SK-N-SH treated with all-trans-retinoic acid at 6 μM for 48 hours (cell line): ENCODE measurements at regions not wholly inside any gene's neighbourhood (a gene's known extent, or its start where the extent isn't known, plus 50 kb on each side); places are given as distances from the start of the nearest gene placed in this dataset.
"Not testable (repeated sequence)": the region's sequence is repeated elsewhere in the genome, so short reads cannot be mapped to it uniquely, and the experiment has no call there.

Experiments used
- ATAC-seq: fragments of 200-7000 bp; cut with Tn5 transposase; 3 replicates; pipeline ENCODE4 v1.9.1; 2020; ENCODE audit warnings: mild to moderate bottlenecking, moderate library complexity
- ARNTL ChIP-seq: fragments of 450-650 bp; formaldehyde crosslinking; IDR thresholded peaks from 2 replicates; pipeline ENCODE4 v1.5.0; 2020; ENCODE audit warnings: low read depth, mild to moderate bottlenecking, moderate library complexity, borderline replicate concordance
- BACH2 ChIP-seq: fragments of 250-450 bp; sonication (Bioruptor Pico); IDR thresholded peaks from 2 replicates; pipeline ENCODE4 v1.9.0; 2021; ENCODE audit warnings: mild to moderate bottlenecking, borderline replicate concordance
- CSDC2 ChIP-seq: fragments of 250-450 bp; sonication (Bioruptor Pico); IDR thresholded peaks from 2 replicates; pipeline ENCODE4 v1.5.0; 2020; ENCODE audit warnings: mild to moderate bottlenecking, moderate library complexity
- CSRNP3 ChIP-seq: fragments of 250-450 bp; sonication (Bioruptor Pico); IDR thresholded peaks from 2 replicates; pipeline ENCODE4 v1.5.1; 2021; ENCODE audit warnings: mild to moderate bottlenecking, moderate library complexity
- GLIS3 ChIP-seq: fragments of 250-450 bp; sonication (Bioruptor Pico); IDR thresholded peaks from 2 replicates; pipeline ENCODE4 v1.5.0; 2020; ENCODE audit warnings: mild to moderate bottlenecking, moderate library complexity
- ISL1 ChIP-seq: fragments of 250-450 bp; sonication (Bioruptor Pico); IDR thresholded peaks from 2 replicates; pipeline ENCODE4 v2.1.2; 2022; ENCODE audit warnings: mild to moderate bottlenecking, moderate library complexity
- OSR1 ChIP-seq: fragments of 250-450 bp; sonication (Bioruptor Pico); IDR thresholded peaks from 2 replicates; pipeline ENCODE4 v1.8.0; 2022; ENCODE audit warnings: moderate library complexity, mild to moderate bottlenecking, inconsistent platforms
- RARB ChIP-seq: fragments of 250-450 bp; sonication (Bioruptor Pico); IDR thresholded peaks from 2 replicates; pipeline ENCODE4 v1.8.0; 2021; ENCODE audit warnings: mild to moderate bottlenecking, moderate library complexity
- SNAI2 ChIP-seq: fragments of 250-450 bp; sonication (Bioruptor Pico); IDR thresholded peaks from 2 replicates; pipeline ENCODE4 v1.5.0; 2020; ENCODE audit warnings: mild to moderate bottlenecking, moderate library complexity
- TCF4 ChIP-seq: fragments of 250-450 bp; sonication (Bioruptor Pico); IDR thresholded peaks from 2 replicates; pipeline ENCODE4 v1.8.0; 2021; ENCODE audit warnings: mild to moderate bottlenecking, moderate library complexity, borderline replicate concordance
- TOX ChIP-seq: fragments of 250-450 bp; sonication (Bioruptor Pico); IDR thresholded peaks from 2 replicates; pipeline ENCODE4 v1.8.0; 2021; ENCODE audit warnings: mild to moderate bottlenecking, moderate library complexity, borderline replicate concordance
- ZFP3 ChIP-seq: fragments of 250-450 bp; sonication (Bioruptor Pico); IDR thresholded peaks from 2 replicates; pipeline ENCODE4 v1.5.0; 2020; ENCODE audit warnings: mild to moderate bottlenecking, moderate library complexity
- ZNF565 ChIP-seq: fragments of 450-650 bp; formaldehyde crosslinking; conservative IDR thresholded peaks from 2 replicates; pipeline ENCODE4 v1.5.0; 2020; ENCODE audit warnings: low read depth, mild to moderate bottlenecking, moderate library complexity
- ZNF70 ChIP-seq: fragments of 450-650 bp; formaldehyde crosslinking; IDR thresholded peaks from 2 replicates; pipeline ENCODE4 v1.5.0; 2020; ENCODE audit warnings: mild to moderate bottlenecking, moderate library complexity
- ZNF8 ChIP-seq: fragments of 450-650 bp; formaldehyde crosslinking; IDR thresholded peaks from 2 replicates; pipeline ENCODE4 v1.5.0; 2020; ENCODE audit warnings: mild to moderate bottlenecking, moderate library complexity
- TF ChIP-seq, protein P1 (sequence below): fragments of 250-450 bp; sonication (Bioruptor Pico); IDR thresholded peaks from 2 replicates; pipeline ENCODE4 v1.5.1; 2020; ENCODE audit warnings: low read depth, mild to moderate bottlenecking, moderate library complexity
- TF ChIP-seq, protein P2 (sequence below): fragments of 250-450 bp; sonication (Bioruptor Pico); IDR thresholded peaks from 2 replicates; pipeline ENCODE4 v1.5.0; 2020; ENCODE audit warnings: mild to moderate bottlenecking, moderate library complexity
- TF ChIP-seq, protein P3 (sequence below): fragments of 250-450 bp; sonication (Bioruptor Pico); IDR thresholded peaks from 2 replicates; pipeline ENCODE4 v1.8.0; 2021; ENCODE audit warnings: low read depth, mild to moderate bottlenecking, moderate library complexity, borderline replicate concordance
- TF ChIP-seq, protein P4 (sequence below): fragments of 250-450 bp; sonication (Bioruptor Pico); IDR thresholded peaks from 2 replicates; pipeline ENCODE4 v1.8.0; 2020; ENCODE audit warnings: mild to moderate bottlenecking, moderate library complexity, borderline replicate concordance

- no peak for ATAC-seq
- TF ChIP-seq ZNF70 (CRISPR knock-in tag) (no peak), ISL1 (CRISPR knock-in tag) (no peak), CSRNP3 (CRISPR knock-in tag) (no peak), SNAI2 (CRISPR knock-in tag) (no peak), BACH2 (CRISPR knock-in tag) (no peak), TOX (CRISPR knock-in tag) (no peak), ZNF565 (CRISPR knock-in tag) (no peak), RARB (CRISPR knock-in tag) (no peak)
- TF ChIP-seq, protein P1, sequence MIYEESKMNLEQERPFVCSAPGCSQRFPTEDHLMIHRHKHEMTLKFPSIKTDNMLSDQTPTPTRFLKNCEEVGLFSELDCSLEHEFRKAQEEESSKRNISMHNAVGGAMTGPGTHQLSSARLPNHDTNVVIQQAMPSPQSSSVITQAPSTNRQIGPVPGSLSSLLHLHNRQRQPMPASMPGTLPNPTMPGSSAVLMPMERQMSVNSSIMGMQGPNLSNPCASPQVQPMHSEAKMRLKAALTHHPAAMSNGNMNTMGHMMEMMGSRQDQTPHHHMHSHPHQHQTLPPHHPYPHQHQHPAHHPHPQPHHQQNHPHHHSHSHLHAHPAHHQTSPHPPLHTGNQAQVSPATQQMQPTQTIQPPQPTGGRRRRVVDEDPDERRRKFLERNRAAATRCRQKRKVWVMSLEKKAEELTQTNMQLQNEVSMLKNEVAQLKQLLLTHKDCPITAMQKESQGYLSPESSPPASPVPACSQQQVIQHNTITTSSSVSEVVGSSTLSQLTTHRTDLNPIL, result no peak
- TF ChIP-seq, protein P2, sequence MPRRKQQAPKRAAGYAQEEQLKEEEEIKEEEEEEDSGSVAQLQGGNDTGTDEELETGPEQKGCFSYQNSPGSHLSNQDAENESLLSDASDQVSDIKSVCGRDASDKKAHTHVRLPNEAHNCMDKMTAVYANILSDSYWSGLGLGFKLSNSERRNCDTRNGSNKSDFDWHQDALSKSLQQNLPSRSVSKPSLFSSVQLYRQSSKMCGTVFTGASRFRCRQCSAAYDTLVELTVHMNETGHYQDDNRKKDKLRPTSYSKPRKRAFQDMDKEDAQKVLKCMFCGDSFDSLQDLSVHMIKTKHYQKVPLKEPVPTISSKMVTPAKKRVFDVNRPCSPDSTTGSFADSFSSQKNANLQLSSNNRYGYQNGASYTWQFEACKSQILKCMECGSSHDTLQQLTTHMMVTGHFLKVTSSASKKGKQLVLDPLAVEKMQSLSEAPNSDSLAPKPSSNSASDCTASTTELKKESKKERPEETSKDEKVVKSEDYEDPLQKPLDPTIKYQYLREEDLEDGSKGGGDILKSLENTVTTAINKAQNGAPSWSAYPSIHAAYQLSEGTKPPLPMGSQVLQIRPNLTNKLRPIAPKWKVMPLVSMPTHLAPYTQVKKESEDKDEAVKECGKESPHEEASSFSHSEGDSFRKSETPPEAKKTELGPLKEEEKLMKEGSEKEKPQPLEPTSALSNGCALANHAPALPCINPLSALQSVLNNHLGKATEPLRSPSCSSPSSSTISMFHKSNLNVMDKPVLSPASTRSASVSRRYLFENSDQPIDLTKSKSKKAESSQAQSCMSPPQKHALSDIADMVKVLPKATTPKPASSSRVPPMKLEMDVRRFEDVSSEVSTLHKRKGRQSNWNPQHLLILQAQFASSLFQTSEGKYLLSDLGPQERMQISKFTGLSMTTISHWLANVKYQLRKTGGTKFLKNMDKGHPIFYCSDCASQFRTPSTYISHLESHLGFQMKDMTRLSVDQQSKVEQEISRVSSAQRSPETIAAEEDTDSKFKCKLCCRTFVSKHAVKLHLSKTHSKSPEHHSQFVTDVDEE (CRISPR knock-in tag), result no peak
Measured at GRCh38 chr1:31487721-31488293, 74.8 kb downstream of the SERINC2 start.

GRCh38 chr1:31488528-31488927 is 75.5 kb downstream of the SERINC2 start:
- no peak for ATAC-seq
- TF ChIP-seq TOX (CRISPR knock-in tag) (no peak), ZNF8 (no peak), ISL1 (CRISPR knock-in tag) (no peak), CSRNP3 (CRISPR knock-in tag) (no peak), ZFP3 (no peak), ZNF70 (CRISPR knock-in tag) (no peak), SNAI2 (CRISPR knock-in tag) (no peak), ARNTL (CRISPR knock-in tag) (no peak), BACH2 (CRISPR knock-in tag) (no peak), TCF4 (no peak), CSDC2 (CRISPR knock-in tag) (no peak), GLIS3 (no peak), OSR1 (CRISPR knock-in tag) (no peak)
- TF ChIP-seq, protein P2 (CRISPR knock-in tag), result no peak
- TF ChIP-seq, protein P3, sequence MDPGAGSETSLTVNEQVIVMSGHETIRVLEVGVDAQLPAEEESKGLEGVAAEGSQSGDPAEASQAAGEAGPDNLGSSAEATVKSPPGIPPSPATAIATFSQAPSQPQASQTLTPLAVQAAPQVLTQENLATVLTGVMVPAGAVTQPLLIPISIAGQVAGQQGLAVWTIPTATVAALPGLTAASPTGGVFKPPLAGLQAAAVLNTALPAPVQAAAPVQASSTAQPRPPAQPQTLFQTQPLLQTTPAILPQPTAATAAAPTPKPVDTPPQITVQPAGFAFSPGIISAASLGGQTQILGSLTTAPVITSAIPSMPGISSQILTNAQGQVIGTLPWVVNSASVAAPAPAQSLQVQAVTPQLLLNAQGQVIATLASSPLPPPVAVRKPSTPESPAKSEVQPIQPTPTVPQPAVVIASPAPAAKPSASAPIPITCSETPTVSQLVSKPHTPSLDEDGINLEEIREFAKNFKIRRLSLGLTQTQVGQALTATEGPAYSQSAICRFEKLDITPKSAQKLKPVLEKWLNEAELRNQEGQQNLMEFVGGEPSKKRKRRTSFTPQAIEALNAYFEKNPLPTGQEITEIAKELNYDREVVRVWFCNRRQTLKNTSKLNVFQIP (CRISPR knock-in tag), result no peak
- TF ChIP-seq, protein P1, result no peak
- TF ChIP-seq, protein P4, sequence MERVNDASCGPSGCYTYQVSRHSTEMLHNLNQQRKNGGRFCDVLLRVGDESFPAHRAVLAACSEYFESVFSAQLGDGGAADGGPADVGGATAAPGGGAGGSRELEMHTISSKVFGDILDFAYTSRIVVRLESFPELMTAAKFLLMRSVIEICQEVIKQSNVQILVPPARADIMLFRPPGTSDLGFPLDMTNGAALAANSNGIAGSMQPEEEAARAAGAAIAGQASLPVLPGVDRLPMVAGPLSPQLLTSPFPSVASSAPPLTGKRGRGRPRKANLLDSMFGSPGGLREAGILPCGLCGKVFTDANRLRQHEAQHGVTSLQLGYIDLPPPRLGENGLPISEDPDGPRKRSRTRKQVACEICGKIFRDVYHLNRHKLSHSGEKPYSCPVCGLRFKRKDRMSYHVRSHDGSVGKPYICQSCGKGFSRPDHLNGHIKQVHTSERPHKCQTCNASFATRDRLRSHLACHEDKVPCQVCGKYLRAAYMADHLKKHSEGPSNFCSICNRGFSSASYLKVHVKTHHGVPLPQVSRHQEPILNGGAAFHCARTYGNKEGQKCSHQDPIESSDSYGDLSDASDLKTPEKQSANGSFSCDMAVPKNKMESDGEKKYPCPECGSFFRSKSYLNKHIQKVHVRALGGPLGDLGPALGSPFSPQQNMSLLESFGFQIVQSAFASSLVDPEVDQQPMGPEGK, result no peak

DNA sequence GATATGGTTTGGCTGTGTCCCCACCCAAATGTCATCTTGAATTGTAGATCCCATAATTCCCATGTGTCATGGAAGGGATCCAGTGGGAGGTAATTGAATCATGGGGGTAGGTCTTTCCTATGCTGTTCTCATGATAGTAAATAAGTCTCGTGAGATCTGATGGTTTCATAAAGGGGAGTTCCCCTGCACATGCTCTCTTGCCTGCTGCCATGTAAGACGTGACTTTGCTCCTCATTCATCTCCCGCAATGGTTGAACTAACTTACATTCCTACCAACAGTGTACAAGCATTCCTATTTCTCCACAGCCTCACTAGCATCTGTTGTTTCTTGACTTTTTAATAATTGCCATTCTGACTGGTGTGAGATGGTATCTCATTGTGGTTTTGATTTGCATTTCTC is 76.6 kb downstream of the SERINC2 start:
- not testable (repeated sequence) for ATAC-seq

DNA sequence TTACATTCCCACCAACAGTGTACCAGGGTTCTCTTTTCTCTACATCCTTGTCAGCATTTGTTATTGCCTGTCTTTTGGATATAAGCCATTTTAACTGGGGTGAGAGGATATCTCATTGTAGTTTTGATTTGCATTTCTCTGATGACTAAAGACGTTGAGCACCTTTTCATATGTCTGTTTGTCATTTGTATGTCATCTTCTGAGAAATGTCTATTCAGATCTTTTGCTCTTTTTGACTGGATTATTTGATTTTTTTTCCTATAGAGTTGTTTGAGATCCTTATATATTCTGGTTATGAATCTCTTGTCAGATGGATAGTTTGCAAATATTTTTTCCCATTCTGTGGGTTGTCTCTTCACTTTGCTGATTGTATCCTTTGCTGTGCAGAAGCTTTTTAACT is 77.6 kb downstream of the SERINC2 start:
- ATAC-seq, result not testable (repeated sequence)

DNA sequence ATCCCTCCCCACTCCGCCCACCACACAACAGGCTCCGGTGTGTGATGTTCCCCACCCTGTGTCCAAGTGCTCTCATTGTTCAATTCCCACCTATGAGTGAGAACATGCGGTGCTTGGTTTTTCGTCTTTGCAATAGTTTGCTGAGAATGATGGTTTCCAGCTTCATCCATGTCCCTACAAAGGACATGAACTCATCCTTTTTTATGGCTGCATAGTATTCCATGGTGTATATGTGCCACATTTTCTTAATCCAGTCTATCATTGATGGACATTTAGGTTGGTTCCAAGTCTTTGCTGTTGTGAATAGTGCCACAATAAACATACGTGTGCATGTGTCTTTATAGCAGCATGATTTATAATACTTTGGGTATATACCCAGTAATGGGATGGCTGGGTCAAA is 81.0 kb upstream of the TINAGL1 start:
- not testable (repeated sequence) for ATAC-seq
